Gastrocnemius medialis (tissue), 4 donors: ENCODE measurements at regions not wholly inside any gene's neighbourhood (a gene's known extent, or its start where the extent isn't known, plus 50 kb on each side); places are given as distances from the start of the nearest gene placed in this dataset.

Experiments used
- CTCF ChIP-seq, 5 experiments: fragments of 450-650 bp in 3 of 5; fragments of 200-600 bp in 2 of 5; sonication (generic) in 2 of 5; IDR thresholded peaks in 4 of 5; conservative IDR thresholded peaks in 1 of 5; 1 replicate in 4 of 5; 2 replicates in 1 of 5; pipeline ENCODE4 v1.5.1; 2016 to 2019; ENCODE audit warnings: antibody characterized with exemption in 5 of 5, mild to moderate bottlenecking in 3 of 5, moderate library complexity in 3 of 5
- POLR2A ChIP-seq, 2 donors: fragments of 450-650 bp; IDR thresholded peaks; one replicate each; pipeline ENCODE4 v1.6.1; 2017; ENCODE audit warnings: antibody characterized with exemption in 2 of 2, mild to moderate bottlenecking in 2 of 2, moderate library complexity in 2 of 2

GRCh38 chr22:47710135-47710534 lies 947.7 kb downstream of the TBC1D22A start:
- TF ChIP-seq CTCF (IDR thresholded peaks at IDR 0.05 in 4 of 5, conservative IDR thresholded peaks at IDR 0.05 in 1 of 5), result no peak
- TF ChIP-seq POLR2A (IDR thresholded peaks at IDR 0.05), result no peak
